Transverse colon (tissue), 4 donors: ENCODE measurements at regions not wholly inside any gene's neighbourhood (a gene's known extent, or its start where the extent isn't known, plus 50 kb on each side); places are given as distances from the start of the nearest gene placed in this dataset.

Experiments
- DNase-seq: peaks from one replicate; pipeline ENCODE4 v3.0.0-alpha.2; 2019
- H3K27ac ChIP-seq, 4 donors: fragments of 200-600 bp; sonication (generic); 2 replicates each; pipeline ENCODE4 v1.5.1; 2016 to 2018; ENCODE audit warnings: inconsistent platforms in 4 of 4
- H3K27me3 ChIP-seq: fragments of 200-600 bp; sonication (generic); 2 replicates; pipeline ENCODE4 v1.5.1; 2017; ENCODE audit warnings: inconsistent platforms
- H3K36me3 ChIP-seq, 4 donors: fragments of 200-600 bp; sonication (generic); 2 replicates each; pipeline ENCODE4 v1.5.1; 2017 to 2019; ENCODE audit warnings: inconsistent platforms in 4 of 4
- H3K4me1 ChIP-seq, 4 donors: fragments of 200-600 bp; sonication (generic); 2 replicates each; pipeline ENCODE4 v1.5.1; 2017 to 2020; ENCODE audit warnings: inconsistent platforms in 4 of 4
- H3K4me3 ChIP-seq, 4 donors: fragments of 200-600 bp; sonication (generic); 1 replicate in 1 of 4; 2 replicates in 3 of 4; pipeline versions ENCODE4 v1.5.1 to v1.6.1; 2017 to 2019; ENCODE audit warnings: inconsistent platforms in 4 of 4
- H3K9me3 ChIP-seq, 2 donors: fragments of 200-600 bp; sonication (generic); 2 replicates each; pipeline ENCODE4 v1.5.1; 2017 to 2019; ENCODE audit warnings: inconsistent platforms in 2 of 2
- CTCF ChIP-seq, 5 experiments: fragments of 200-600 bp in 3 of 5; fragments of 450-650 bp in 2 of 5; sonication (generic) in 3 of 5; IDR thresholded peaks; 1 replicate in 2 of 5; 2 replicates in 3 of 5; pipeline ENCODE4 v1.5.1; 2016 to 2017; ENCODE audit warnings: antibody characterized with exemption in 5 of 5, inconsistent platforms in 3 of 5, mild to moderate bottlenecking in 2 of 5, moderate library complexity in 1 of 5
- EP300 ChIP-seq: sonication (generic); formaldehyde crosslinking; IDR thresholded peaks from one replicate; pipeline ENCODE4 v1.6.1; 2017; ENCODE audit warnings: antibody characterized with exemption, low read depth
- POLR2A ChIP-seq: fragments of 450-650 bp; IDR thresholded peaks from one replicate; pipeline ENCODE4 v1.6.1; 2016; ENCODE audit warnings: antibody characterized with exemption, mild to moderate bottlenecking, moderate library complexity
- POLR2AphosphoS5 ChIP-seq, 3 donors: sonication (generic); formaldehyde crosslinking; IDR thresholded peaks; one replicate each; pipeline ENCODE4 v1.6.1; 2016; ENCODE audit warnings: antibody characterized with exemption in 3 of 3
- WGBS, 2 donors: methylation state at CpG; one replicate each; pipeline ENCODE4 v1.1.5; 2018; ENCODE audit warnings: low coverage in 1 of 2; 5-methylcytosine and 5-hydroxymethylcytosine counted together
- in situ Hi-C, 4 donors: fragments of 200-750 bp; cut with MboI; loops; one replicate each; pipeline versions ENCODE4 v1.15.0 to v1.15.1; 2017; ENCODE audit warnings: low sequenced_read_pairs in 3 of 4, low pct_ligation_motif_present in 1 of 4, low pct_unique_long_range_greater_than_20kb in 1 of 4
- intact Hi-C: fragments of 100-400 bp; cut with DNase I; formaldehyde crosslinking; loops from one replicate; pipeline ENCODE4 v1.15.1; 2023; ENCODE audit warnings: low total_unique reads

GRCh38 chr2:207216457-207216856, 50.7 kb upstream of the KLF7 start:
- H3K9me3 ChIP-seq, result no peaks in the 10 kb centered on the region
- H3K27me3 ChIP-seq, result no peaks in the 10 kb centered on the region
- no peak overlapping the region for H3K27ac ChIP-seq
- no peak for DNase-seq
- H3K4me3 ChIP-seq, result no peak overlapping the region
- 20 to 24% methylated on average over 2 of the region's 2 CpGs for WGBS, 2 donors
- no peak for TF ChIP-seq EP300
- TF ChIP-seq POLR2A, result no peak
- no peak for TF ChIP-seq POLR2AphosphoS5 (IDR thresholded peaks at IDR 0.05)
- TF ChIP-seq CTCF (IDR thresholded peaks at IDR 0.05), result no peak
- in situ Hi-C loops (no loop called here), intact Hi-C loops (no loop called here)
- no peaks in the 10 kb centered on the region for H3K36me3 ChIP-seq
- no peaks in the 10 kb centered on the region for H3K4me1 ChIP-seq

- in situ Hi-C loops, result no loop called here
- Histone ChIP-seq H3K4me3 (no peak overlapping the region), H3K27ac (no peak overlapping the region), H3K9me3 (no peaks in the 10 kb centered on the region), H3K36me3 (no peaks in the 10 kb centered on the region), H3K27me3 (no peaks in the 10 kb centered on the region), H3K4me1 (no peaks in the 10 kb centered on the region)
- TF ChIP-seq POLR2A (no peak), CTCF (IDR thresholded peaks at IDR 0.05) (no peak), POLR2AphosphoS5 (IDR thresholded peaks at IDR 0.05) (no peak), EP300 (no peak)
- no peak for DNase-seq
- 75 to 82% methylated on average over 2 of the region's 2 CpGs for WGBS, 2 donors
- intact Hi-C loops, result no loop called here
These were observed 51.7 kb upstream of the KLF7 start for GRCh38 chr2:207217442-207217841.

GRCh38 chr2:207219081-207219630, 53.4 kb upstream of the KLF7 start:
- no peaks in the 10 kb centered on the region for H3K4me1 ChIP-seq
- intact Hi-C loops (no loop called here), in situ Hi-C loops (no loop called here)
- H3K27ac ChIP-seq, result no peak overlapping the region
- DNase-seq, result no peak
- H3K36me3 ChIP-seq, result no peaks in the 10 kb centered on the region
- WGBS, 2 donors, result 68 to 76% methylated on average over 2 to 4 of the region's 4 CpGs
- H3K9me3 ChIP-seq, result no peaks in the 10 kb centered on the region
- no peaks in the 10 kb centered on the region for H3K27me3 ChIP-seq
- TF ChIP-seq POLR2AphosphoS5 (IDR thresholded peaks at IDR 0.05) (no peak), CTCF (IDR thresholded peaks at IDR 0.05) (no peak), POLR2A (no peak), EP300 (no peak)
- H3K4me3 ChIP-seq, result no peak overlapping the region

GRCh38 chr2:207219676-207220501, 54.1 kb upstream of the KLF7 start:
- intact Hi-C loops (no loop called here), in situ Hi-C loops (no loop called here)
- Histone ChIP-seq H3K9me3 (no peaks in the 10 kb centered on the region), H3K4me1 (no peaks in the 10 kb centered on the region), H3K27me3 (no peaks in the 10 kb centered on the region), H3K4me3 (no peak overlapping the region), H3K36me3 (no peaks in the 10 kb centered on the region), H3K27ac (no peak overlapping the region)
- DNase-seq, result no peak
- TF ChIP-seq EP300, result no peak
- TF ChIP-seq POLR2A, result no peak
- TF ChIP-seq POLR2AphosphoS5 (IDR thresholded peaks at IDR 0.05), result no peak
- TF ChIP-seq CTCF (IDR thresholded peaks at IDR 0.05), result no peak
- WGBS, 2 donors, result 67 to 70% methylated on average over 7 to 10 of the region's 10 CpGs
